ENCODE measurements at regions not wholly inside any gene's neighbourhood (a gene's known extent, or its start where the extent isn't known, plus 50 kb on each side); places are given as distances from the start of the nearest gene placed in this dataset.

DNA sequence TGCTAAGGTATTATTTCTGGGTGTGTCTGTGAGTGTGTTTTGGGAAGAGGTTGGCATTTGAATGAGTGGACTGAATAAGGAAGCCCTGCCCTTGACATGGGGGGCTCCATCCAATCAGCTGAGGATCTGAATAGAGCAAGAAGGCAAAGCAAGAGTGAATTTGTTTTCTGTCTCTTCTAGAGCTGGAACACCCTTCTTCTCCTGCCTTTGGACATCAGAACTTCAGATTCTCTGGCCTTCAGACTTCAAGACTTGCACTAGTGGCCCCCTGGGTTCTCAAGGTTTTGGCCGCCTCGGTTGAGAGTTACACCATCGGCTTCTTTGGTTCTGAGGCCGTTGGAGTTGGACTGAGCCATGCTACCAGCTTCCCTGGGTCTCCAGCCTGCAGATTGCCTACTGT lies 448.6 kb downstream of the SHISA9 start:
- Histone ChIP-seq H3K79me2 (ENCODE audit: insufficient read depth, low read length) (no peaks in the 10 kb centered on the region), H3K4me3 (replicated peaks in 1 of 2; ENCODE audit: low read depth in 1 of 2, low read length in 2 of 2) (no peak overlapping the region), H3K4me2 (ENCODE audit: low read length) (no peak overlapping the region), H3K9me2 (ENCODE audit: insufficient read depth) (no peaks in the 10 kb centered on the region), H3K27me3 (ENCODE audit: insufficient read depth, low read length) (no peaks in the 10 kb centered on the region), H4K20me1 (ENCODE audit: insufficient read depth) (no peaks in the 10 kb centered on the region), H3K9me3 (ENCODE audit: control insufficient read depth in 1 of 2, insufficient read depth in 1 of 2, low read depth in 1 of 2, low read length in 2 of 2) (no peaks in the 10 kb centered on the region; a peak in 1 of 4 replicates), H3K36me3 (ENCODE audit: control insufficient read depth in 1 of 2, insufficient read depth in 2 of 2, low read length in 2 of 2) (no peaks in the 10 kb centered on the region), H3K9ac (ENCODE audit: low read length) (no peak overlapping the region), H3K4me1 (ENCODE audit: control insufficient read depth in 1 of 2, insufficient read depth in 2 of 2, low read length in 2 of 2) (no peaks in the 10 kb centered on the region), H3K27ac (ENCODE audit: low read depth, low read length) (no peak overlapping the region), H2AFZ (ENCODE audit: low read depth, low read length, poor library complexity, severe bottlenecking) (no peak overlapping the region)
- DNase-seq (ENCODE audit: low read depth, low spot score) (no peak), ATAC-seq (no peak)
- ChIA-PET RAD21 (ENCODE audit: low non-redundant PET in 1 of 2, low total read pairs in 2 of 2, uncharacterized antibody in 2 of 2, unreplicated experiment in 2 of 2) (no interaction called here), CTCF (no interaction called here), POLR2A (no interaction called here)
- BruUV-seq (replicated peaks): no TSS peak
- intact Hi-C loops (cut with micrococcal nuclease): no loop called here
- TF ChIP-seq, protein P1, sequence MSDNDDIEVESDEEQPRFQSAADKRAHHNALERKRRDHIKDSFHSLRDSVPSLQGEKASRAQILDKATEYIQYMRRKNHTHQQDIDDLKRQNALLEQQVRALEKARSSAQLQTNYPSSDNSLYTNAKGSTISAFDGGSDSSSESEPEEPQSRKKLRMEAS (IDR thresholded peaks at IDR 0.05): no peak
- no peak for TF ChIP-seq SRF (IDR thresholded peaks at IDR 0.05; ENCODE audit: low read depth)

GRCh38 chr16:13351181-13351580 lies 449.8 kb downstream of the SHISA9 start:
- Histone ChIP-seq H3K27ac (ENCODE audit: low read depth, low read length) (no peak overlapping the region), H3K79me2 (ENCODE audit: insufficient read depth, low read length) (no peaks in the 10 kb centered on the region), H3K9me3 (ENCODE audit: control insufficient read depth in 1 of 2, insufficient read depth in 1 of 2, low read depth in 1 of 2, low read length in 2 of 2) (no peaks in the 10 kb centered on the region; a peak in 1 of 4 replicates), H2AFZ (ENCODE audit: low read depth, low read length, poor library complexity, severe bottlenecking) (no peak overlapping the region), H3K4me3 (replicated peaks in 1 of 2; ENCODE audit: low read depth in 1 of 2, low read length in 2 of 2) (no peak overlapping the region), H4K20me1 (ENCODE audit: insufficient read depth) (no peaks in the 10 kb centered on the region), H3K9ac (ENCODE audit: low read length) (no peak overlapping the region), H3K4me1 (ENCODE audit: control insufficient read depth in 1 of 2, insufficient read depth in 2 of 2, low read length in 2 of 2) (no peaks in the 10 kb centered on the region), H3K9me2 (ENCODE audit: insufficient read depth) (no peaks in the 10 kb centered on the region), H3K27me3 (ENCODE audit: insufficient read depth, low read length) (no peaks in the 10 kb centered on the region), H3K4me2 (ENCODE audit: low read length) (no peak overlapping the region), H3K36me3 (ENCODE audit: control insufficient read depth in 1 of 2, insufficient read depth in 2 of 2, low read length in 2 of 2) (no peaks in the 10 kb centered on the region)
- ATAC-seq: no peak
- DNase-seq (ENCODE audit: low read depth, low spot score): no peak
- ChIA-PET CTCF (no interaction called here), RAD21 (ENCODE audit: low non-redundant PET in 1 of 2, low total read pairs in 2 of 2, uncharacterized antibody in 2 of 2, unreplicated experiment in 2 of 2) (no interaction called here), POLR2A (no interaction called here)
- TF ChIP-seq, protein P2, sequence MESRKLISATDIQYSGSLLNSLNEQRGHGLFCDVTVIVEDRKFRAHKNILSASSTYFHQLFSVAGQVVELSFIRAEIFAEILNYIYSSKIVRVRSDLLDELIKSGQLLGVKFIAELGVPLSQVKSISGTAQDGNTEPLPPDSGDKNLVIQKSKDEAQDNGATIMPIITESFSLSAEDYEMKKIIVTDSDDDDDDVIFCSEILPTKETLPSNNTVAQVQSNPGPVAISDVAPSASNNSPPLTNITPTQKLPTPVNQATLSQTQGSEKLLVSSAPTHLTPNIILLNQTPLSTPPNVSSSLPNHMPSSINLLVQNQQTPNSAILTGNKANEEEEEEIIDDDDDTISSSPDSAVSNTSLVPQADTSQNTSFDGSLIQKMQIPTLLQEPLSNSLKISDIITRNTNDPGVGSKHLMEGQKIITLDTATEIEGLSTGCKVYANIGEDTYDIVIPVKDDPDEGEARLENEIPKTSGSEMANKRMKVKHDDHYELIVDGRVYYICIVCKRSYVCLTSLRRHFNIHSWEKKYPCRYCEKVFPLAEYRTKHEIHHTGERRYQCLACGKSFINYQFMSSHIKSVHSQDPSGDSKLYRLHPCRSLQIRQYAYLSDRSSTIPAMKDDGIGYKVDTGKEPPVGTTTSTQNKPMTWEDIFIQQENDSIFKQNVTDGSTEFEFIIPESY (IDR thresholded peaks at IDR 0.05; ENCODE audit: extremely low read depth, insufficient replicate concordance, low read length): no peak
- TF ChIP-seq, protein P1 (IDR thresholded peaks at IDR 0.05): no peak
- TF ChIP-seq YY1 (IDR thresholded peaks at IDR 0.05; ENCODE audit: extremely low read depth, insufficient replicate concordance, low read depth, low read length) (no peak), ELF1 (IDR thresholded peaks at IDR 0.05; ENCODE audit: borderline replicate concordance, low read depth) (no peak), SP1 (IDR thresholded peaks at IDR 0.05; ENCODE audit: low read depth) (no peak), ATF3 (IDR thresholded peaks at IDR 0.05) (no peak), TCF7L2 (IDR thresholded peaks at IDR 0.05; ENCODE audit: borderline replicate concordance, extremely low read depth, insufficient read depth, insufficient read length) (no peak), POLR2A (IDR thresholded peaks at IDR 0.05; ENCODE audit: borderline replicate concordance, extremely low read depth, insufficient read depth, insufficient read length) (no peak)
- TF ChIP-seq, protein P3, sequence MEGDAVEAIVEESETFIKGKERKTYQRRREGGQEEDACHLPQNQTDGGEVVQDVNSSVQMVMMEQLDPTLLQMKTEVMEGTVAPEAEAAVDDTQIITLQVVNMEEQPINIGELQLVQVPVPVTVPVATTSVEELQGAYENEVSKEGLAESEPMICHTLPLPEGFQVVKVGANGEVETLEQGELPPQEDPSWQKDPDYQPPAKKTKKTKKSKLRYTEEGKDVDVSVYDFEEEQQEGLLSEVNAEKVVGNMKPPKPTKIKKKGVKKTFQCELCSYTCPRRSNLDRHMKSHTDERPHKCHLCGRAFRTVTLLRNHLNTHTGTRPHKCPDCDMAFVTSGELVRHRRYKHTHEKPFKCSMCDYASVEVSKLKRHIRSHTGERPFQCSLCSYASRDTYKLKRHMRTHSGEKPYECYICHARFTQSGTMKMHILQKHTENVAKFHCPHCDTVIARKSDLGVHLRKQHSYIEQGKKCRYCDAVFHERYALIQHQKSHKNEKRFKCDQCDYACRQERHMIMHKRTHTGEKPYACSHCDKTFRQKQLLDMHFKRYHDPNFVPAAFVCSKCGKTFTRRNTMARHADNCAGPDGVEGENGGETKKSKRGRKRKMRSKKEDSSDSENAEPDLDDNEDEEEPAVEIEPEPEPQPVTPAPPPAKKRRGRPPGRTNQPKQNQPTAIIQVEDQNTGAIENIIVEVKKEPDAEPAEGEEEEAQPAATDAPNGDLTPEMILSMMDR (IDR thresholded peaks at IDR 0.05 in 2 of 3, conservative IDR thresholded peaks at IDR 0.05 in 1 of 3; ENCODE audit: borderline replicate concordance in 1 of 3, insufficient read depth in 1 of 3, low read depth in 2 of 3, low read length in 2 of 3): no peak
- TF ChIP-seq, protein P4, sequence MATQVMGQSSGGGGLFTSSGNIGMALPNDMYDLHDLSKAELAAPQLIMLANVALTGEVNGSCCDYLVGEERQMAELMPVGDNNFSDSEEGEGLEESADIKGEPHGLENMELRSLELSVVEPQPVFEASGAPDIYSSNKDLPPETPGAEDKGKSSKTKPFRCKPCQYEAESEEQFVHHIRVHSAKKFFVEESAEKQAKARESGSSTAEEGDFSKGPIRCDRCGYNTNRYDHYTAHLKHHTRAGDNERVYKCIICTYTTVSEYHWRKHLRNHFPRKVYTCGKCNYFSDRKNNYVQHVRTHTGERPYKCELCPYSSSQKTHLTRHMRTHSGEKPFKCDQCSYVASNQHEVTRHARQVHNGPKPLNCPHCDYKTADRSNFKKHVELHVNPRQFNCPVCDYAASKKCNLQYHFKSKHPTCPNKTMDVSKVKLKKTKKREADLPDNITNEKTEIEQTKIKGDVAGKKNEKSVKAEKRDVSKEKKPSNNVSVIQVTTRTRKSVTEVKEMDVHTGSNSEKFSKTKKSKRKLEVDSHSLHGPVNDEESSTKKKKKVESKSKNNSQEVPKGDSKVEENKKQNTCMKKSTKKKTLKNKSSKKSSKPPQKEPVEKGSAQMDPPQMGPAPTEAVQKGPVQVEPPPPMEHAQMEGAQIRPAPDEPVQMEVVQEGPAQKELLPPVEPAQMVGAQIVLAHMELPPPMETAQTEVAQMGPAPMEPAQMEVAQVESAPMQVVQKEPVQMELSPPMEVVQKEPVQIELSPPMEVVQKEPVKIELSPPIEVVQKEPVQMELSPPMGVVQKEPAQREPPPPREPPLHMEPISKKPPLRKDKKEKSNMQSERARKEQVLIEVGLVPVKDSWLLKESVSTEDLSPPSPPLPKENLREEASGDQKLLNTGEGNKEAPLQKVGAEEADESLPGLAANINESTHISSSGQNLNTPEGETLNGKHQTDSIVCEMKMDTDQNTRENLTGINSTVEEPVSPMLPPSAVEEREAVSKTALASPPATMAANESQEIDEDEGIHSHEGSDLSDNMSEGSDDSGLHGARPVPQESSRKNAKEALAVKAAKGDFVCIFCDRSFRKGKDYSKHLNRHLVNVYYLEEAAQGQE (IDR thresholded peaks at IDR 0.05; ENCODE audit: low read depth): no peak
- intact Hi-C loops (cut with micrococcal nuclease): no loop called here
- BruUV-seq (replicated peaks): no TSS peak
